NCI-H1417 treated with DMSO at 0.1 percent for 48 hours (cell line): ENCODE measurements at regions not wholly inside any gene's neighbourhood (a gene's known extent, or its start where the extent isn't known, plus 50 kb on each side); places are given as distances from the start of the nearest gene placed in this dataset.

Experiments
- DNase-seq: peaks from one replicate; lab custom pipeline; 2025; lab: John Stamatoyannopoulos, UW

GRCh38 chr16:72657164-72657563 is 390.8 kb downstream of the ZFHX3 start:
- DNase-seq = no peak

GRCh38 chr16:72654535-72654934 is 393.4 kb downstream of the ZFHX3 start:
- DNase-seq = no peak

GRCh38 chr16:72649254-72649944 is 398.5 kb downstream of the ZFHX3 start:
- DNase-seq = no peak

GRCh38 chr16:72646615-72647014 is 401.3 kb downstream of the ZFHX3 start:
- DNase-seq = no peak

- no peak for DNase-seq
Observed at GRCh38 chr16:72645538-72645937, 402.4 kb downstream of the ZFHX3 start.

- no peak for DNase-seq
Observed at GRCh38 chr16:72644911-72645310, 403.0 kb downstream of the ZFHX3 start.

- DNase-seq = no peak
Observed at GRCh38 chr16:72639494-72639893, 408.4 kb downstream of the ZFHX3 start.

- DNase-seq = no peak
Observed at GRCh38 chr16:72637306-72637705, 410.6 kb downstream of the ZFHX3 start.

GRCh38 chr16:72635694-72636093 is 412.2 kb downstream of the ZFHX3 start:
- no peak for DNase-seq

GRCh38 chr16:72635104-72635503 is 412.8 kb downstream of the ZFHX3 start:
- DNase-seq = no peak

GRCh38 chr16:72627182-72627896 is 420.6 kb downstream of the ZFHX3 start:
- peak; percentile 8 for DNase-seq

- no peak for DNase-seq
Observed at GRCh38 chr16:72626623-72627022, 421.3 kb downstream of the ZFHX3 start.

GRCh38 chr16:72621651-72622050 is 426.3 kb downstream of the ZFHX3 start:
- DNase-seq = no peak

- DNase-seq = no peak
Observed at GRCh38 chr16:72620853-72621252, 427.1 kb downstream of the ZFHX3 start.

- DNase-seq = no peak
Observed at GRCh38 chr16:72620348-72620747, 427.6 kb downstream of the ZFHX3 start.

- DNase-seq = no peak
Observed at GRCh38 chr16:72615856-72616255, 432.1 kb downstream of the ZFHX3 start.

GRCh38 chr16:72612718-72613117 is 435.2 kb downstream of the ZFHX3 start:
- no peak for DNase-seq

GRCh38 chr16:72612256-72612655 is 435.7 kb downstream of the ZFHX3 start:
- DNase-seq = no peak

GRCh38 chr16:72609933-72610332 is 438.0 kb upstream of the PMFBP1 start:
- DNase-seq = no peak

- no peak for DNase-seq
Observed at GRCh38 chr16:72609066-72609465, 437.1 kb upstream of the PMFBP1 start.

GRCh38 chr16:72604375-72604774 is 432.4 kb upstream of the PMFBP1 start:
- no peak for DNase-seq

- DNase-seq = no peak
Observed at GRCh38 chr16:72602499-72602898, 430.5 kb upstream of the PMFBP1 start.

- DNase-seq = no peak
Observed at GRCh38 chr16:72598696-72599095, 426.7 kb upstream of the PMFBP1 start.

- DNase-seq = no peak
Observed at GRCh38 chr16:72597938-72598337, 426.0 kb upstream of the PMFBP1 start.
